Endodermal cell (in vitro differentiated cells): ENCODE measurements at regions not wholly inside any gene's neighbourhood (a gene's known extent, or its start where the extent isn't known, plus 50 kb on each side); places are given as distances from the start of the nearest gene placed in this dataset.

Experiments
- DNase-seq: peaks from one replicate; pipeline ENCODE4 v3.0.0-alpha.2; 2017
- H3K27ac ChIP-seq: 2 replicates; pipeline ENCODE4 v1.5.1; 2013; ENCODE audit warnings: mild to moderate bottlenecking, low read depth, low read length, moderate library complexity
- H3K27me3 ChIP-seq: 2 replicates; pipeline ENCODE4 v1.6.1; 2013; ENCODE audit warnings: mild to moderate bottlenecking, low read length, moderate library complexity; ENCODE audit not compliant: insufficient read depth, control insufficient read depth, poor library complexity, severe bottlenecking
- H3K36me3 ChIP-seq: 2 replicates; pipeline ENCODE4 v1.7.0; 2013; ENCODE audit warnings: mild to moderate bottlenecking, low read length, moderate library complexity; ENCODE audit not compliant: control insufficient read depth, insufficient read depth
- H3K4me1 ChIP-seq: one replicate; pipeline ENCODE4 v1.7.0; 2013; ENCODE audit warnings: low read length; ENCODE audit not compliant: control insufficient read depth, insufficient read depth
- H3K4me3 ChIP-seq: 2 replicates; pipeline ENCODE4 v1.5.1; 2013; ENCODE audit warnings: mild to moderate bottlenecking, low read length, moderate library complexity
- H3K9ac ChIP-seq: 2 replicates; pipeline ENCODE4 v1.6.1; 2013; ENCODE audit warnings: mild to moderate bottlenecking, low read length, moderate library complexity; ENCODE audit not compliant: poor library complexity, severe bottlenecking; ENCODE audit errors: extremely low read depth
- H3K9me3 ChIP-seq: 2 replicates; pipeline ENCODE4 v1.6.1; 2013; ENCODE audit warnings: mild to moderate bottlenecking, low read length, moderate library complexity; ENCODE audit not compliant: control insufficient read depth
- H3K27ac Mint-ChIP-seq: 2 replicates; pipeline ENCODE4 v1.8.0; 2020; ENCODE audit warnings: mixed read lengths
- H3K27me3 Mint-ChIP-seq: 2 replicates; pipeline ENCODE4 v1.8.0; 2021; ENCODE audit warnings: mild to moderate bottlenecking, mixed read lengths; ENCODE audit not compliant: insufficient read depth
- H3K36me3 Mint-ChIP-seq: 2 replicates; pipeline ENCODE4 v1.8.0; 2020; ENCODE audit warnings: low read depth, mixed read lengths
- H3K4me1 Mint-ChIP-seq: 2 replicates; pipeline ENCODE4 v1.8.0; 2020; ENCODE audit warnings: mixed read lengths
- H3K4me3 Mint-ChIP-seq: 2 replicates; pipeline ENCODE4 v1.8.0; 2020; ENCODE audit warnings: mild to moderate bottlenecking, moderate library complexity, mixed read lengths
- H3K9me3 Mint-ChIP-seq: 2 replicates; pipeline ENCODE4 v1.8.0; 2020; ENCODE audit warnings: mild to moderate bottlenecking, mixed read lengths
- WGBS, 2 experiments: methylation state at CpG; one replicate each; pipeline versions ENCODE4 v1.1.5 to v1.1.7; 2013; ENCODE audit warnings: missing lambda C conversion rate in 2 of 2, mixed read lengths in 1 of 2; ENCODE audit not compliant: insufficient coverage in 1 of 2, insufficient read length in 1 of 2; 5-methylcytosine and 5-hydroxymethylcytosine counted together
- TF ChIP-seq, protein P1 (sequence below): fragments of 200-600 bp; sonication (generic); conservative IDR thresholded peaks from 2 replicates; pipeline ENCODE4 v1.5.0; 2021; ENCODE audit warnings: antibody characterized with exemption, mild to moderate bottlenecking

DNA sequence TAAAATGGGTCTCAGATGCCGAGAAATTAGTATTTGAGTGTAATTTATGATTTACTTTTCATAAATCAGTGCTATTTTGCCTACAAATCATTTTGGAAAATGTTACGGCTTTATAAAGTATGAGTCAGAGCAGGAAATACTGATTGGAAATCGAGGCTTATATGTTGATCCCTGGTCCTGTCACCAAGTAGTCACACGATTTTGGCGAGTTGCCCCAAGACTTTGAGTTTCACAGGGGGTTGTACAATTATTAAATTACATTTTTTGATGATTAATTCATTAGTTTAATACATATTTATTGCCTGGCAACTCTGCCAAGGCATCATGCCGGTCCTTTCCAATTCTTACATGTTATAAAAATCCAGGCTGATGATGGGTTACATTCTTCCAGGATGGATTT, 443.9 kb upstream of the KLF4 start:
- H3K4me3 ChIP-seq = no peak overlapping the region
- peaks cover 23% of the 10 kb centered on the region for H3K4me1 Mint-ChIP-seq
- no peak overlapping the region for H3K4me3 Mint-ChIP-seq
- H3K27ac ChIP-seq = no peak overlapping the region
- DNase-seq = no peak
- H3K9me3 ChIP-seq = no peaks in the 10 kb centered on the region
- WGBS, 2 experiments = 94 to 96% methylated on average over 2 to 6 of the region's 6 CpGs
- H3K36me3 Mint-ChIP-seq = no peaks in the 10 kb centered on the region
- peaks cover 80% of the 10 kb centered on the region for H3K27me3 ChIP-seq
- H3K9me3 Mint-ChIP-seq = no peaks in the 10 kb centered on the region
- H3K27me3 Mint-ChIP-seq = peaks cover 76% of the 10 kb centered on the region
- no peak overlapping the region for H3K9ac ChIP-seq
- H3K27ac Mint-ChIP-seq = no peak overlapping the region
- TF ChIP-seq, protein P1, sequence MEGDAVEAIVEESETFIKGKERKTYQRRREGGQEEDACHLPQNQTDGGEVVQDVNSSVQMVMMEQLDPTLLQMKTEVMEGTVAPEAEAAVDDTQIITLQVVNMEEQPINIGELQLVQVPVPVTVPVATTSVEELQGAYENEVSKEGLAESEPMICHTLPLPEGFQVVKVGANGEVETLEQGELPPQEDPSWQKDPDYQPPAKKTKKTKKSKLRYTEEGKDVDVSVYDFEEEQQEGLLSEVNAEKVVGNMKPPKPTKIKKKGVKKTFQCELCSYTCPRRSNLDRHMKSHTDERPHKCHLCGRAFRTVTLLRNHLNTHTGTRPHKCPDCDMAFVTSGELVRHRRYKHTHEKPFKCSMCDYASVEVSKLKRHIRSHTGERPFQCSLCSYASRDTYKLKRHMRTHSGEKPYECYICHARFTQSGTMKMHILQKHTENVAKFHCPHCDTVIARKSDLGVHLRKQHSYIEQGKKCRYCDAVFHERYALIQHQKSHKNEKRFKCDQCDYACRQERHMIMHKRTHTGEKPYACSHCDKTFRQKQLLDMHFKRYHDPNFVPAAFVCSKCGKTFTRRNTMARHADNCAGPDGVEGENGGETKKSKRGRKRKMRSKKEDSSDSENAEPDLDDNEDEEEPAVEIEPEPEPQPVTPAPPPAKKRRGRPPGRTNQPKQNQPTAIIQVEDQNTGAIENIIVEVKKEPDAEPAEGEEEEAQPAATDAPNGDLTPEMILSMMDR = no peak
- H3K4me1 ChIP-seq = peaks cover 10% of the 10 kb centered on the region
- H3K36me3 ChIP-seq = no peaks in the 10 kb centered on the region

DNA sequence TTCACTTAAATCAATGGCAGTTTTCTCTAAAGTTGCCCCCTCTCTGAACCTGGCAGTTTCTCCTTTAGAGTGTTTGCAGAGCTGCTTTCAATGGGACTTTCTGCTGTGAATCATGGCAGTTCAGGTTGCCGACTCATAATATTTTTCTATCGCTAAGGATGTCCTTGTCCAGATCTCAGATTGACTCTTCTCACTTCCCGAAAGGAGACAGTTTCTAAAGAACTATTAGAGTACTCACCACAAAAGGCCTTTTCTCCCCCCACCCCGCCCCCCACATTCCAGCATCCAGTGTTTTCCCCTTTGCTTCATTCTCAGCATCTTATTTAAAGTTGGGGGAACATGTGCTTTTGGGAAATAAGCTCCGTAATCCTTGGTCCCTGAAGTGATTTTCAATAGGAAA, 443.5 kb upstream of the KLF4 start:
- H3K4me3 ChIP-seq = no peak overlapping the region
- Mint-ChIP-seq H3K9me3 (no peaks in the 10 kb centered on the region), H3K27me3 (peaks cover 79% of the 10 kb centered on the region), H3K27ac (no peak overlapping the region), H3K36me3 (no peaks in the 10 kb centered on the region), H3K4me1 (peaks cover 23% of the 10 kb centered on the region), H3K4me3 (no peak overlapping the region)
- 82 to 100% methylated on average over 2 to 5 of the region's 5 CpGs for WGBS, 2 experiments
- H3K36me3 ChIP-seq = no peaks in the 10 kb centered on the region
- no peak overlapping the region for H3K9ac ChIP-seq
- DNase-seq = no peak
- TF ChIP-seq, protein P1 = no peak
- H3K9me3 ChIP-seq = no peaks in the 10 kb centered on the region
- peaks cover 82% of the 10 kb centered on the region for H3K27me3 ChIP-seq
- H3K4me1 ChIP-seq = peaks cover 10% of the 10 kb centered on the region
- no peak overlapping the region for H3K27ac ChIP-seq

DNA sequence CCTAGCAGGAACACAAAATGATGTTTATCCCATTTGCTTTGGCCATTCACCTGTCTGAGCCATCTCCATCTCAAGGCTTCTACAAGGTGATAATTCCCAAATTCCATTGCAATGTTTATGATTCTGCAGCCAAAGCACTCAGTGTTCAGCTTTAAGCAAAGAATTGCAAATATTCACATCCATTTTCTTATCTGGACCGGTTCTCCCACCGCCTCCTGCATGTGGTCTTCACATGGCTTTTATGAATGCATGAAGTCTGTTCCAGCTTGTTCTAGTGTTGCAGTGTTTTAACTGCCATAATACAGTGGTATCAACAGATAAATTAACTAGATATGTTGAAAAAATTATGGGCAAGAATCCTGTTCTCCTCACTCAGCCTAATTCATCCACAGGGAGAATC, 443.0 kb upstream of the KLF4 start:
- Histone ChIP-seq H3K9me3 (no peaks in the 10 kb centered on the region), H3K9ac (no peak overlapping the region), H3K27ac (no peak overlapping the region), H3K36me3 (no peaks in the 10 kb centered on the region), H3K4me1 (peaks cover 10% of the 10 kb centered on the region), H3K4me3 (no peak overlapping the region), H3K27me3 (peaks cover 82% of the 10 kb centered on the region)
- TF ChIP-seq, protein P1 = no peak
- 95% methylated on average over 2 of the region's 2 CpGs; no CpG with 5 or more reads in 1 of the 2 experiments for WGBS, 2 experiments
- Mint-ChIP-seq H3K4me3 (no peak overlapping the region), H3K36me3 (no peaks in the 10 kb centered on the region), H3K4me1 (peaks cover 23% of the 10 kb centered on the region), H3K9me3 (no peaks in the 10 kb centered on the region), H3K27me3 (peaks cover 79% of the 10 kb centered on the region), H3K27ac (no peak overlapping the region)
- no peak for DNase-seq
